ENCODE measurements at regions not wholly inside any gene's neighbourhood (a gene's known extent, or its start where the extent isn't known, plus 50 kb on each side); places are given as distances from the start of the nearest gene placed in this dataset.
"Not testable (repeated sequence)": the region's sequence is repeated elsewhere in the genome, so short reads cannot be mapped to it uniquely, and the experiment has no call there.

GRCh38 chr2:111517721-111518053, 366.3 kb downstream of the ANAPC1 start:
- not testable (repeated sequence) for H3K4me3 Mint-ChIP-seq (ENCODE audit: low read depth, unreplicated experiment); DNase-seq; H3K4me1 Mint-ChIP-seq (ENCODE audit: low read depth, unreplicated experiment)

GRCh38 chr2:111519071-111519470, 364.9 kb downstream of the ANAPC1 start:
- CTCF ChIA-PET = no interaction called here
- Mint-ChIP-seq H3K36me3 (ENCODE audit: insufficient read depth, unreplicated experiment) (no peaks in the 10 kb centered on the region), H3K4me3 (ENCODE audit: low read depth, unreplicated experiment) (no peak overlapping the region), H3K27ac (ENCODE audit: unreplicated experiment) (no peak overlapping the region), H3K27me3 (ENCODE audit: unreplicated experiment) (peaks cover 15% of the 10 kb centered on the region), H3K9me3 (ENCODE audit: low read depth, unreplicated experiment) (no peaks in the 10 kb centered on the region), H3K4me1 (ENCODE audit: low read depth, unreplicated experiment) (no peaks in the 10 kb centered on the region)
- intact Hi-C loops (cut with micrococcal nuclease; ENCODE audit: unreplicated experiment) = no loop called here
- DNase-seq = no peak
- TF ChIP-seq CTCF (IDR thresholded peaks at IDR 0.05; ENCODE audit: unreplicated experiment) = no peak
- no TSS peak for BruUV-seq (replicated peaks)

More at GRCh38 chr2:111517721-111518053, 366.3 kb downstream of the ANAPC1 start:
- peaks cover 15% of the 10 kb centered on the region for H3K27me3 Mint-ChIP-seq (ENCODE audit: unreplicated experiment)
- BruUV-seq (replicated peaks); H3K27ac Mint-ChIP-seq (ENCODE audit: unreplicated experiment); H3K9me3 Mint-ChIP-seq (ENCODE audit: low read depth, unreplicated experiment); CTCF ChIA-PET; intact Hi-C loops (cut with micrococcal nuclease; ENCODE audit: unreplicated experiment); H3K36me3 Mint-ChIP-seq (ENCODE audit: insufficient read depth, unreplicated experiment): not testable (repeated sequence)

DNA sequence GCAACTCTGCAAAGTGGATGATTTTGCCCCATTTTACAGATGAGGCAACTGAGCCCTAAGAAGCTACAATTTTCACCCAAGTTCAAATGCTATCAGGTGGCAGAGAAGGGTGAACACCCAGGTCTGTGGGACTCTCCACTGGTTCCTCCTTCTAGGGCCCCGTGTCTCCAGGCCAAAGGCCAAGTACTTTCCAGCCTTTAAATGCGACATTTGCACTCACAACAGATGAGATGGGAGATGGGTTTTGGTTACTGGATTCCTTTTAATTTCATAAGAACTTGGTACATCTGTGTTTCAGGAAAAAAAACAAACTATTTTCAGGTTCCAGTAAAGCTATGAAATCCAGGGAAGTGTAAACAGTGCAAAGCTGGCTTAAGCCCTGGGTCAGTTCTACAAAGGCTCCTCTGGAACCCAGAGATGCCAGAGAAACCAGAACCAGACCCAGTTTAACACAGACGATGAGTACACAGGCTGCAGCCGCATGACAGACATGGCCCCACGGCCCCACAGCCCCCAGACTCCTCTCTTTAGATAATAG, 361.7 kb downstream of the ANAPC1 start:
- BruUV-seq (replicated peaks) = no TSS peak
- peaks cover 15% of the 10 kb centered on the region for H3K27me3 Mint-ChIP-seq (ENCODE audit: unreplicated experiment)
- DNase-seq = no peak

DNA sequence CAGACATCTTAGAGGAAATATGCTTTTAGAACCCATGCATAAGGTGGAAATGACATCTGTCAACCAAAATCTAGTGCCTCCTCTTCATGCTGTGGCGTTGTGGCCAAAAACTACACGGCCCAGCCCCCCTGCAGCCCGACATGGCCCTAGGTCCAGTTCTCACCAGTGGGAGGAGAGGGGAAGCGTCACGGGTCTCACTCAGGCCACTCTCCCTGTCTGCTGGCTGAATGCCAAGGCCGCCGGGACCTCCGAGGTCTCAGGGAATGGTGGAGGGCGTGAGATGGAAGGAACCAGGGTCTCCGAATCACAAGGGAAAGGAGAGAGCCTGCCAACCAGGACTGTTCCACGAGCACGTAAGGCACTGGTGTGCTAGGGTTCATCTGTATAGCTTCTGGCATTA, 361.0 kb downstream of the ANAPC1 start:
- Mint-ChIP-seq H3K27ac (ENCODE audit: unreplicated experiment) (no peak overlapping the region), H3K4me3 (ENCODE audit: low read depth, unreplicated experiment) (no peak overlapping the region), H3K27me3 (ENCODE audit: unreplicated experiment) (peaks cover 15% of the 10 kb centered on the region), H3K4me1 (ENCODE audit: low read depth, unreplicated experiment) (no peaks in the 10 kb centered on the region), H3K9me3 (ENCODE audit: low read depth, unreplicated experiment) (no peaks in the 10 kb centered on the region), H3K36me3 (ENCODE audit: insufficient read depth, unreplicated experiment) (no peaks in the 10 kb centered on the region)
- intact Hi-C loops (cut with micrococcal nuclease; ENCODE audit: unreplicated experiment) = no loop called here
- no peak for DNase-seq
- no TSS peak for BruUV-seq (replicated peaks)
- CTCF ChIA-PET = no interaction called here
- no peak for TF ChIP-seq CTCF (IDR thresholded peaks at IDR 0.05; ENCODE audit: unreplicated experiment)

More for the DNA sequence above, 361.7 kb downstream of the ANAPC1 start:
- no peak for TF ChIP-seq CTCF (IDR thresholded peaks at IDR 0.05; ENCODE audit: unreplicated experiment)
- intact Hi-C loops (cut with micrococcal nuclease; ENCODE audit: unreplicated experiment) = no loop called here
- H3K36me3 Mint-ChIP-seq (ENCODE audit: insufficient read depth, unreplicated experiment) = no peaks in the 10 kb centered on the region
- H3K4me1 Mint-ChIP-seq (ENCODE audit: low read depth, unreplicated experiment) = no peaks in the 10 kb centered on the region
- H3K4me3 Mint-ChIP-seq (ENCODE audit: low read depth, unreplicated experiment) = no peak overlapping the region
- CTCF ChIA-PET = no interaction called here
- H3K27ac Mint-ChIP-seq (ENCODE audit: unreplicated experiment) = no peak overlapping the region
- no peaks in the 10 kb centered on the region for H3K9me3 Mint-ChIP-seq (ENCODE audit: low read depth, unreplicated experiment)

DNA sequence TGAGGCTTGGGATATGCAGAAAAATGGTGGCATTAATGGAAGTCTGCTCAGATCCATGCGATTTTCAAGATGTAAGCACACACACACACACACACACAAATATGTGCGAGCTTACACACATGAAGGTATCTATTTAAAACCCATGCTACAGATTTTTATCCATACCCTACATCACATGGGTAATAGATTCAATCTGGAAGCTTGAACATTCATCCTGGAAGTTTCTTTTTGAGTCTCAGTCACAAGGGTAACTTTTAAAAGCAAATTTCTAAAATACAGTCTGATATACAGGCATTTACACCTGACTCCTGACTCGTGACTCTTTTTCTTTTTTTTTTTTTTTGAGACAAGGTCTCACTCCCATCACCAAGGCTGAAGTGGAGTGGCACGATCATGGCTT, 359.0 kb downstream of the ANAPC1 start:
- peaks cover 15% of the 10 kb centered on the region for H3K27me3 Mint-ChIP-seq (ENCODE audit: unreplicated experiment)
- H3K27ac Mint-ChIP-seq (ENCODE audit: unreplicated experiment); H3K4me1 Mint-ChIP-seq (ENCODE audit: low read depth, unreplicated experiment); DNase-seq; intact Hi-C loops (cut with micrococcal nuclease; ENCODE audit: unreplicated experiment); H3K9me3 Mint-ChIP-seq (ENCODE audit: low read depth, unreplicated experiment); H3K36me3 Mint-ChIP-seq (ENCODE audit: insufficient read depth, unreplicated experiment); CTCF ChIA-PET; H3K4me3 Mint-ChIP-seq (ENCODE audit: low read depth, unreplicated experiment); BruUV-seq (replicated peaks): not testable (repeated sequence)

- H3K4me3 Mint-ChIP-seq (ENCODE audit: low read depth, unreplicated experiment); DNase-seq; H3K36me3 Mint-ChIP-seq (ENCODE audit: insufficient read depth, unreplicated experiment); H3K4me1 Mint-ChIP-seq (ENCODE audit: low read depth, unreplicated experiment); H3K9me3 Mint-ChIP-seq (ENCODE audit: low read depth, unreplicated experiment); CTCF ChIA-PET; intact Hi-C loops (cut with micrococcal nuclease; ENCODE audit: unreplicated experiment); H3K27me3 Mint-ChIP-seq (ENCODE audit: unreplicated experiment); H3K27ac Mint-ChIP-seq (ENCODE audit: unreplicated experiment); BruUV-seq (replicated peaks): not testable (repeated sequence)
These were observed 357.9 kb downstream of the ANAPC1 start for GRCh38 chr2:111526041-111526639.

DNA sequence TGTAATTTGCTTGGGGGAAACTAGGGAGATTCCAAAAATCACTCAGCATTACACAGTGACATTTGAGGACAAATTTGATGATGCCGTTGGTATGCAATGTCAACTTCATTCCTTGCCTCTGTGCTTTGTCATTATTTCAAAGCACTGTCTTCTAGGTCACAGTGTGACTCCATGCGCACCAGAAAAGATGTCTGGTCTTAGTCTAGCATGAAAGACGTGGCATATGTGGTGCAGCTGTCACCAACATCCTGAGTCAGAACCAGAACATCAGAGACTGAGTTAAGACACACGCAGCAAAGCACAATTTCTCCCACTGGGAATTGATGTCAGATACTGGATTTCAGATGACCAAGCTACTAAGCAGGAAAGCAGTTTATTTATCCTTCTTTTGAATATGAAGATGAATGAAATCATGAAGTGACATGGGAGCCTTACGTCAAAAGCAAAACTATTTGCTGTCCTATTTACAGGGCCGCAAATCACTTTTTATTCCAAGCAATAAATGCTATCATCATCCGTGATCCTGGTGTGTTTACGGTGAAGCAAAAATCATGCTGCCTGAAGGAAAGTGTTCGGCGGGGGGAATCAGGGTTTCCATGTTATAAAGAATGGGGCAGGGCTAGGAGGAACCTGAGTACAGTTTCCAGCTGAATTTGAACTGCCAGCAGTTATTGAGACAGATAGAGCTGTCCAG, 356.1 kb downstream of the ANAPC1 start:
- H3K27me3 Mint-ChIP-seq (ENCODE audit: unreplicated experiment); intact Hi-C loops (cut with micrococcal nuclease; ENCODE audit: unreplicated experiment); H3K4me3 Mint-ChIP-seq (ENCODE audit: low read depth, unreplicated experiment); BruUV-seq (replicated peaks); CTCF ChIA-PET; H3K27ac Mint-ChIP-seq (ENCODE audit: unreplicated experiment); H3K36me3 Mint-ChIP-seq (ENCODE audit: insufficient read depth, unreplicated experiment); DNase-seq; H3K4me1 Mint-ChIP-seq (ENCODE audit: low read depth, unreplicated experiment); H3K9me3 Mint-ChIP-seq (ENCODE audit: low read depth, unreplicated experiment): not testable (repeated sequence)

- H3K27me3 Mint-ChIP-seq (ENCODE audit: unreplicated experiment); H3K9me3 Mint-ChIP-seq (ENCODE audit: low read depth, unreplicated experiment); H3K4me3 Mint-ChIP-seq (ENCODE audit: low read depth, unreplicated experiment); H3K4me1 Mint-ChIP-seq (ENCODE audit: low read depth, unreplicated experiment); DNase-seq; BruUV-seq (replicated peaks); intact Hi-C loops (cut with micrococcal nuclease; ENCODE audit: unreplicated experiment); CTCF ChIA-PET; H3K27ac Mint-ChIP-seq (ENCODE audit: unreplicated experiment); H3K36me3 Mint-ChIP-seq (ENCODE audit: insufficient read depth, unreplicated experiment): not testable (repeated sequence)
These were observed 355.0 kb downstream of the ANAPC1 start for GRCh38 chr2:111529022-111529421.
